ENCODE measurements at regions not wholly inside any gene's neighbourhood (a gene's known extent, or its start where the extent isn't known, plus 50 kb on each side); places are given as distances from the start of the nearest gene placed in this dataset.

DNA sequence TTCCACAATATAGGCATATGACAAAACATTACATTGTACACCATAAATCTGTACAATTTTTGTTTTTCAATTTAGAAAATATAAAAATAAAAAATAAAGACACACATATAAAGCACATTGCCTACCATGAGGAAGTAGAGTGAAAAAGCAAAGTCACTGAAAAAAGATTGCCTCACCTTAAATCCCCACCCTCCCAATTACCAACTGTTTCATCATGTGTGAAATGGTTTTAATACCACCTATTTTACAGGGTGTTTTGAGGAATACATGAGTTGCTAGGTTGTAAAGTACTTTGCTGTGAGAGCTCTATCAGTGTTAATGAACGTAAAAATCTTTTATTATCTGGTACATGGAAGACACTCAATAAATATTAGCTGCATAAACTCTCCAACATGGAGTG lies 373.6 kb upstream of the NDST3 start:
- no peak overlapping the region for H3K14ac ChIP-seq (ENCODE audit: low read length)
- H3K4ac ChIP-seq (ENCODE audit: low read length) = no peak overlapping the region
- no peak overlapping the region for H3K4me3 ChIP-seq (ENCODE audit: low read length in 2 of 2)
- H3K4me1 ChIP-seq (ENCODE audit: control insufficient read depth in 2 of 2, insufficient read depth in 1 of 2, low read depth in 1 of 2, low read length in 2 of 2) = no peaks in the 10 kb centered on the region
- H3K4me2 ChIP-seq (ENCODE audit: insufficient read depth, low read length, poor library complexity, severe bottlenecking) = no peak overlapping the region
- H3K36me3 ChIP-seq (replicated peaks in 1 of 2; ENCODE audit: control insufficient read depth in 2 of 2, insufficient read depth in 2 of 2, low read length in 2 of 2) = no peaks in the 10 kb centered on the region
- H2BK5ac ChIP-seq (ENCODE audit: low read length) = no peak overlapping the region
- no peak overlapping the region for H4K91ac ChIP-seq (ENCODE audit: low read depth, low read length, poor library complexity)
- H4K8ac ChIP-seq (ENCODE audit: low read depth, low read length) = no peak overlapping the region
- no peaks in the 10 kb centered on the region for H3K27me3 ChIP-seq (ENCODE audit: control insufficient read depth in 3 of 3, insufficient read depth in 3 of 3, low read depth in 1 of 3, low read length in 3 of 3)
- H2BK15ac ChIP-seq (ENCODE audit: low read length) = no peak overlapping the region
- H2BK12ac ChIP-seq (ENCODE audit: low read length) = no peak overlapping the region
- no peak overlapping the region for H2AFZ ChIP-seq (ENCODE audit: low read length)
- H2BK120ac ChIP-seq (ENCODE audit: low read depth, low read length) = no peak overlapping the region
- H3K79me1 ChIP-seq (ENCODE audit: low read depth, low read length) = no peaks in the 10 kb centered on the region
- no peaks in the 10 kb centered on the region for H3K9me3 ChIP-seq (replicated peaks in 1 of 2; ENCODE audit: control insufficient read depth in 2 of 2, insufficient read depth in 1 of 2, low read depth in 1 of 2, low read length in 2 of 2)
- H3K23ac ChIP-seq (ENCODE audit: low read depth, low read length, poor library complexity) = no peak overlapping the region
- H3K9ac ChIP-seq (ENCODE audit: low read depth, low read length, poor library complexity) = no peak overlapping the region
- WGBS, 2 donors (ENCODE audit: extremely low coverage in 2 of 2, insufficient read length in 2 of 2, insufficient replicate concordance in 1 of 2) = no CpG with 5 or more reads among the region's 1 CpG
- H3K27ac ChIP-seq (replicated peaks; ENCODE audit: low read length) = no peak overlapping the region
- no peak overlapping the region for H3K18ac ChIP-seq (ENCODE audit: low read length)
- H2AK5ac ChIP-seq (ENCODE audit: low read depth, low read length) = no peak overlapping the region
- DNase-seq (ENCODE audit: low spot score) = no peak

- no CpG with 5 or more reads among the region's 2 CpGs for WGBS, 2 donors (ENCODE audit: extremely low coverage in 2 of 2, insufficient read length in 2 of 2, insufficient replicate concordance in 1 of 2)
- no peak overlapping the region for H3K18ac ChIP-seq (ENCODE audit: low read length)
- no peak overlapping the region for H2AK5ac ChIP-seq (ENCODE audit: low read depth, low read length)
- H3K27me3 ChIP-seq (ENCODE audit: control insufficient read depth in 3 of 3, insufficient read depth in 3 of 3, low read depth in 1 of 3, low read length in 3 of 3) = no peaks in the 10 kb centered on the region
- H3K4me1 ChIP-seq (ENCODE audit: control insufficient read depth in 2 of 2, insufficient read depth in 1 of 2, low read depth in 1 of 2, low read length in 2 of 2) = no peaks in the 10 kb centered on the region
- H3K4ac ChIP-seq (ENCODE audit: low read length) = no peak overlapping the region
- H4K8ac ChIP-seq (ENCODE audit: low read depth, low read length) = no peak overlapping the region
- no peak overlapping the region for H3K27ac ChIP-seq (replicated peaks; ENCODE audit: low read length)
- H4K91ac ChIP-seq (ENCODE audit: low read depth, low read length, poor library complexity) = no peak overlapping the region
- no peak overlapping the region for H3K14ac ChIP-seq (ENCODE audit: low read length)
- no peak overlapping the region for H2BK15ac ChIP-seq (ENCODE audit: low read length)
- no peak overlapping the region for H3K4me2 ChIP-seq (ENCODE audit: insufficient read depth, low read length, poor library complexity, severe bottlenecking)
- H2AFZ ChIP-seq (ENCODE audit: low read length) = no peak overlapping the region
- no peak overlapping the region for H3K23ac ChIP-seq (ENCODE audit: low read depth, low read length, poor library complexity)
- DNase-seq (ENCODE audit: low spot score) = no peak
- no peak overlapping the region for H3K9ac ChIP-seq (ENCODE audit: low read depth, low read length, poor library complexity)
- H3K9me3 ChIP-seq (replicated peaks in 1 of 2; ENCODE audit: control insufficient read depth in 2 of 2, insufficient read depth in 1 of 2, low read depth in 1 of 2, low read length in 2 of 2) = no peaks in the 10 kb centered on the region
- H3K4me3 ChIP-seq (ENCODE audit: low read length in 2 of 2) = no peak overlapping the region
- H2BK120ac ChIP-seq (ENCODE audit: low read depth, low read length) = no peak overlapping the region
- H2BK5ac ChIP-seq (ENCODE audit: low read length) = no peak overlapping the region
- no peaks in the 10 kb centered on the region for H3K36me3 ChIP-seq (replicated peaks in 1 of 2; ENCODE audit: control insufficient read depth in 2 of 2, insufficient read depth in 2 of 2, low read length in 2 of 2)
- no peaks in the 10 kb centered on the region for H3K79me1 ChIP-seq (ENCODE audit: low read depth, low read length)
- no peak overlapping the region for H2BK12ac ChIP-seq (ENCODE audit: low read length)
Observed at GRCh38 chr4:117661091-117662072, 372.9 kb upstream of the NDST3 start.

DNA sequence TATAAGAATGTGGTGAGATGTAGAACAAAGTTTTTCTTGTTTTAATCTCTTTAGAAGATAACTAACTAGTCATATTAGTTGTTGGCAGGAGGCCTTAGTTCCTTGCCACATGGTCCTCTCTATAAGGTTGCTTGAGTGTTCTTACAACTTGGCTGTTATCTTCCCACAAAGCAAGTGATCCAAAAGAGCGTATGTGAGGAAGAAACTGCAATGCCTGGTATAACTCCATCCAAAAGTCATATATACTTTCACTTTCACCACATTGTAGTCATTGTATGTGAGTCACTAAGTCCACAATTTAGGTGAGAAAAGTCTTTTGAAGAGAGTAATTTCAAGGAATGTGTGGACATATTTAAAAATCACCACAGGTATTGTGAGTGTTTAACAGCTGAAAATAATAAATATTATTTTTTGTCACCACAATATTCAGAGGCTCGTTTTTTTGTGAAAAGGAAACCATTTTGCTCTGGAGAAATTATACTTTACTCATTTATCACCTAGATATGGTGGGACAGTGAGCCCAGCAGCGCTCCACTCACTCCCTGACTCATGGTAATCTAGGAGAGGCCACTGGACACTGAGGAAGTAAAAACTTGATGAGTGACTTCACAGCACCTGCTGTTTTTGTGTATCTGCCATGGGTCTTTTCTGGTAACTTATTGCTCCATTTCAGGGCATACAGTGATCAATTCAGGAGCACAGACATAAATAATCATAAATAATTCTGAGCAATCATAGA lies 369.4 kb upstream of the NDST3 start:
- H2BK15ac ChIP-seq (ENCODE audit: low read length) = no peak overlapping the region
- no peak overlapping the region for H2BK5ac ChIP-seq (ENCODE audit: low read length)
- no peak for DNase-seq (ENCODE audit: low spot score)
- no peak overlapping the region for H3K9ac ChIP-seq (ENCODE audit: low read depth, low read length, poor library complexity)
- H3K79me1 ChIP-seq (ENCODE audit: low read depth, low read length) = no peaks in the 10 kb centered on the region
- no peak overlapping the region for H3K23ac ChIP-seq (ENCODE audit: low read depth, low read length, poor library complexity)
- no peak overlapping the region for H3K4ac ChIP-seq (ENCODE audit: low read length)
- no peak overlapping the region for H4K91ac ChIP-seq (ENCODE audit: low read depth, low read length, poor library complexity)
- no CpG with 5 or more reads among the region's 3 CpGs for WGBS, 2 donors (ENCODE audit: extremely low coverage in 2 of 2, insufficient read length in 2 of 2, insufficient replicate concordance in 1 of 2)
- H2BK12ac ChIP-seq (ENCODE audit: low read length) = no peak overlapping the region
- H4K8ac ChIP-seq (ENCODE audit: low read depth, low read length) = no peak overlapping the region
- no peak overlapping the region for H3K27ac ChIP-seq (replicated peaks; ENCODE audit: low read length)
- no peak overlapping the region for H3K4me2 ChIP-seq (ENCODE audit: insufficient read depth, low read length, poor library complexity, severe bottlenecking)
- no peak overlapping the region for H3K14ac ChIP-seq (ENCODE audit: low read length)
- no peak overlapping the region for H3K4me3 ChIP-seq (ENCODE audit: low read length in 2 of 2)
- no peaks in the 10 kb centered on the region for H3K9me3 ChIP-seq (replicated peaks in 1 of 2; ENCODE audit: control insufficient read depth in 2 of 2, insufficient read depth in 1 of 2, low read depth in 1 of 2, low read length in 2 of 2)
- H2AFZ ChIP-seq (ENCODE audit: low read length) = peak overlapping the region; percentile 35
- H3K27me3 ChIP-seq (ENCODE audit: control insufficient read depth in 3 of 3, insufficient read depth in 3 of 3, low read depth in 1 of 3, low read length in 3 of 3) = no peaks in the 10 kb centered on the region
- no peak overlapping the region for H2BK120ac ChIP-seq (ENCODE audit: low read depth, low read length)
- H2AK5ac ChIP-seq (ENCODE audit: low read depth, low read length) = no peak overlapping the region
- no peaks in the 10 kb centered on the region for H3K4me1 ChIP-seq (ENCODE audit: control insufficient read depth in 2 of 2, insufficient read depth in 1 of 2, low read depth in 1 of 2, low read length in 2 of 2)
- no peak overlapping the region for H3K18ac ChIP-seq (ENCODE audit: low read length)
- H3K36me3 ChIP-seq (replicated peaks in 1 of 2; ENCODE audit: control insufficient read depth in 2 of 2, insufficient read depth in 2 of 2, low read length in 2 of 2) = no peaks in the 10 kb centered on the region

- Histone ChIP-seq H3K4ac (ENCODE audit: low read length) (no peak overlapping the region), H3K27ac (replicated peaks; ENCODE audit: low read length) (no peak overlapping the region), H2BK15ac (ENCODE audit: low read length) (no peak overlapping the region), H3K14ac (ENCODE audit: low read length) (no peak overlapping the region), H3K36me3 (replicated peaks in 1 of 2; ENCODE audit: control insufficient read depth in 2 of 2, insufficient read depth in 2 of 2, low read length in 2 of 2) (no peaks in the 10 kb centered on the region), H2BK12ac (ENCODE audit: low read length) (no peak overlapping the region), H3K27me3 (ENCODE audit: control insufficient read depth in 3 of 3, insufficient read depth in 3 of 3, low read depth in 1 of 3, low read length in 3 of 3) (no peaks in the 10 kb centered on the region), H2BK5ac (ENCODE audit: low read length) (no peak overlapping the region), H3K18ac (ENCODE audit: low read length) (no peak overlapping the region), H3K23ac (ENCODE audit: low read depth, low read length, poor library complexity) (no peak overlapping the region), H3K79me1 (ENCODE audit: low read depth, low read length) (no peaks in the 10 kb centered on the region), H2AK5ac (ENCODE audit: low read depth, low read length) (no peak overlapping the region), H3K9ac (ENCODE audit: low read depth, low read length, poor library complexity) (no peak overlapping the region), H3K4me3 (ENCODE audit: low read length in 2 of 2) (no peak overlapping the region), H3K4me1 (ENCODE audit: control insufficient read depth in 2 of 2, insufficient read depth in 1 of 2, low read depth in 1 of 2, low read length in 2 of 2) (no peaks in the 10 kb centered on the region), H4K8ac (ENCODE audit: low read depth, low read length) (no peak overlapping the region), H3K4me2 (ENCODE audit: insufficient read depth, low read length, poor library complexity, severe bottlenecking) (no peak overlapping the region), H4K91ac (ENCODE audit: low read depth, low read length, poor library complexity) (no peak overlapping the region), H2AFZ (ENCODE audit: low read length) (no peak overlapping the region), H3K9me3 (replicated peaks in 1 of 2; ENCODE audit: control insufficient read depth in 2 of 2, insufficient read depth in 1 of 2, low read depth in 1 of 2, low read length in 2 of 2) (peaks cover 0 to 2% of the 10 kb centered on the region in 2 donors), H2BK120ac (ENCODE audit: low read depth, low read length) (no peak overlapping the region)
- no peak for DNase-seq (ENCODE audit: low spot score)
- WGBS, 2 donors (ENCODE audit: extremely low coverage in 2 of 2, insufficient read length in 2 of 2, insufficient replicate concordance in 1 of 2) = no CpG with 5 or more reads among the region's 1 CpG
Observed at GRCh38 chr4:117676153-117676552, 358.1 kb upstream of the NDST3 start.

All from neuronal stem cell (in vitro differentiated cells).